GM21737 (cell line): ENCODE measurements at regions not wholly inside any gene's neighbourhood (a gene's known extent, or its start where the extent isn't known, plus 50 kb on each side); places are given as distances from the start of the nearest gene placed in this dataset.
"Not testable (repeated sequence)": the region's sequence is repeated elsewhere in the genome, so short reads cannot be mapped to it uniquely, and the experiment has no call there.

Experiments used
- ATAC-seq: cut with Tn5 transposase; IDR thresholded peaks from one replicate; pipeline ENCODE4 v1.9.1; 2021; ENCODE audit warnings: mild to moderate bottlenecking, moderate library complexity; ENCODE audit not compliant: unreplicated experiment

- no peak for ATAC-seq
Observed at GRCh38 chr2:167756446-167756845, 490.9 kb downstream of the STK39 start.

- ATAC-seq: no peak
Observed at GRCh38 chr2:167753142-167753541, 494.3 kb downstream of the STK39 start.

- no peak for ATAC-seq
Observed at GRCh38 chr2:167752734-167753133, 494.7 kb downstream of the STK39 start.

GRCh38 chr2:167750675-167751074 lies 496.7 kb downstream of the STK39 start:
- ATAC-seq: no peak

- ATAC-seq: no peak
Observed at GRCh38 chr2:167749660-167750059, 497.7 kb downstream of the STK39 start.

- no peak for ATAC-seq
Observed at GRCh38 chr2:167749016-167749415, 498.4 kb downstream of the STK39 start.

GRCh38 chr2:167748536-167748935 lies 498.9 kb downstream of the STK39 start:
- ATAC-seq: no peak

GRCh38 chr2:167745667-167746066 lies 501.7 kb downstream of the STK39 start:
- no peak for ATAC-seq

GRCh38 chr2:167739921-167740320 lies 507.5 kb downstream of the STK39 start:
- ATAC-seq: not testable (repeated sequence)

GRCh38 chr2:167733747-167734146 lies 513.6 kb downstream of the STK39 start:
- no peak for ATAC-seq

- no peak for ATAC-seq
Observed at GRCh38 chr2:167732326-167732725, 515.1 kb downstream of the STK39 start.

GRCh38 chr2:167729911-167730310 lies 517.5 kb downstream of the STK39 start:
- ATAC-seq: no peak

- no peak for ATAC-seq
Observed at GRCh38 chr2:167726788-167727187, 520.6 kb downstream of the STK39 start.

GRCh38 chr2:167721593-167721992 lies 525.8 kb downstream of the STK39 start:
- no peak for ATAC-seq

- no peak for ATAC-seq
Observed at GRCh38 chr2:167719410-167719809, 528.0 kb downstream of the STK39 start.

GRCh38 chr2:167718560-167718959 lies 528.8 kb downstream of the STK39 start:
- no peak for ATAC-seq

- ATAC-seq: no peak
Observed at GRCh38 chr2:167715932-167716331, 531.5 kb downstream of the STK39 start.

GRCh38 chr2:167715498-167715897 lies 531.9 kb downstream of the STK39 start:
- not testable (repeated sequence) for ATAC-seq

- ATAC-seq: no peak
Observed at GRCh38 chr2:167712275-167712674, 535.1 kb downstream of the STK39 start.

- no peak for ATAC-seq
Observed at GRCh38 chr2:167708998-167709397, 538.4 kb downstream of the STK39 start.

- no peak for ATAC-seq
Observed at GRCh38 chr2:167706800-167707199, 540.6 kb downstream of the STK39 start.

- no peak for ATAC-seq
Observed at GRCh38 chr2:167703441-167703840, 544.0 kb downstream of the STK39 start.

GRCh38 chr2:167702227-167702626 lies 545.2 kb downstream of the STK39 start:
- no peak for ATAC-seq

GRCh38 chr2:167701651-167702050 lies 545.7 kb downstream of the STK39 start:
- no peak for ATAC-seq
